ENCODE measurements at regions not wholly inside any gene's neighbourhood (a gene's known extent, or its start where the extent isn't known, plus 50 kb on each side); places are given as distances from the start of the nearest gene placed in this dataset.
A peak's percentile ranks its signal among the peaks of the same experiment; 100 is the strongest.

DNA sequence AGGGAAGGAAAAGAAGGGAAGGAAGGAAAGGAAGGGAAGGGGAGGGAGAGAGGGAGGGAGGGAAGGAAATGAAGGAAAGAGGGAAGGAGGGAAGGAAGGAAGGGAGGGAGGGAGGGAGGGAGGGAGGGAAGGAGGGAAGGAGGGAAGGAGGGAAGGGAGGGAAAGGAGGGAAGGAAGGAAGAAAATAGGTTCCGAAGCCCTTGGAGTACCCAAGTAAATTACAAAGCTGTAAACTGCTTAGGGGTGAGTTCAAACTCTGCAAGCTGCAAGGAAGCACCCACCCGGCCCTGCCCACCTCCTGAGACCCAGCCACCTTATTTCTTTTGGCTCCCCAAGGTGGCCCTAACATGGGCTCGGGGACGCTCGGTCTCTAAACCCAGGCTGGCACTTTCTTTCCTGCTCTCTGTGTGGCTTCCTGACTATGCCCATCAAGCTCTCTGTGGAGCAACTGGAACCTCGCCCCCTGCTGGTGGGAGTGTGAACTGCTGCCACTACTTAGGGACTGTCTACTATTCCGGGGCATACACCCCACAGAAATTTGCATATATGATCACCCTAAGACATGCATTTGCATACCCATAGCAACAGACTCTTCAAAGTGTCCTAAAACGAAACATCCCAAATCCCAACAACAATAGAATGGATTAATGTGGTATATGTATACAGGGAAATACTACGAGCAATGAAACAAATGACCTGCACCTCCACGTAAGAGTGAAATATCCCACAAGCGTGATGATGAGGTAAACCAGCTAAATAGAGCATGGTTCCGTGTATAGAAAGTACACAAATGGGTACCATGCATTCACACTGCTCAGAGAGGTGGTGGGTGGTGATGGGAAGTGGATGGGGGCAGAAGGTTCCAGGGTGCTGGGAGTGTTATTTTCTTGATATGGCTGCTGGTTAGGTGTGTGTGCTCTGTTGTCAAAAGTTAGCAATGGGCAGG, 151.7 kb upstream of the TBL1X start:
- DNase-seq (ENCODE audit: low read depth), result no peak

DNA sequence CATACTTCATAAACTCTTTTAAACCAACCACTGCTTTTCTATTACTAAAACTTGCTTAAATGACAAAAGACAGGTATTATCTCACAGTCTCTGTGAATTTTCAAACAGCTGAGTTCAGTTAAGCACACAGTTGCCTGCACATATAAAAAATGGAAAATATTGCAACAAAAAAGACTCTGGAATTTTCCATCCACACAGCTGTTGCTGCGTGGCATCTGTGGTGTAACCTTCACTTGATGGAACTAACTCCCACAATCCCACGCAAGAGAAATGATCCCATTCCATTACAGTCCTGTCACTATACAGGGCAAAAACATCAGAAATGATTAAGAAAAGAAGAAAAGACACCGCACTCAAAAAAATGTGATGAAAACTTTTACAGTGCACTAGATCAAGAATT, 149.8 kb upstream of the TBL1X start:
- no peaks in the 10 kb centered on the region for H3K36me3 ChIP-seq (ENCODE audit: control insufficient read depth, insufficient read depth, low read length)
- TF ChIP-seq, protein P1, sequence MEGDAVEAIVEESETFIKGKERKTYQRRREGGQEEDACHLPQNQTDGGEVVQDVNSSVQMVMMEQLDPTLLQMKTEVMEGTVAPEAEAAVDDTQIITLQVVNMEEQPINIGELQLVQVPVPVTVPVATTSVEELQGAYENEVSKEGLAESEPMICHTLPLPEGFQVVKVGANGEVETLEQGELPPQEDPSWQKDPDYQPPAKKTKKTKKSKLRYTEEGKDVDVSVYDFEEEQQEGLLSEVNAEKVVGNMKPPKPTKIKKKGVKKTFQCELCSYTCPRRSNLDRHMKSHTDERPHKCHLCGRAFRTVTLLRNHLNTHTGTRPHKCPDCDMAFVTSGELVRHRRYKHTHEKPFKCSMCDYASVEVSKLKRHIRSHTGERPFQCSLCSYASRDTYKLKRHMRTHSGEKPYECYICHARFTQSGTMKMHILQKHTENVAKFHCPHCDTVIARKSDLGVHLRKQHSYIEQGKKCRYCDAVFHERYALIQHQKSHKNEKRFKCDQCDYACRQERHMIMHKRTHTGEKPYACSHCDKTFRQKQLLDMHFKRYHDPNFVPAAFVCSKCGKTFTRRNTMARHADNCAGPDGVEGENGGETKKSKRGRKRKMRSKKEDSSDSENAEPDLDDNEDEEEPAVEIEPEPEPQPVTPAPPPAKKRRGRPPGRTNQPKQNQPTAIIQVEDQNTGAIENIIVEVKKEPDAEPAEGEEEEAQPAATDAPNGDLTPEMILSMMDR (IDR thresholded peaks at IDR 0.05; ENCODE audit: insufficient read depth, low read length, poor library complexity, severe bottlenecking), result no peak
- no peak overlapping the region for H3K4me3 ChIP-seq (ENCODE audit: low read depth, low read length)
- H3K27me3 ChIP-seq (ENCODE audit: control insufficient read depth, insufficient read depth, low read length), result no peaks in the 10 kb centered on the region
- DNase-seq (ENCODE audit: low read depth), result no peak

More for the DNA sequence above, 151.7 kb upstream of the TBL1X start:
- H3K36me3 ChIP-seq (ENCODE audit: control insufficient read depth, insufficient read depth, low read length), result no peaks in the 10 kb centered on the region
- H3K4me3 ChIP-seq (ENCODE audit: low read depth, low read length), result no peak overlapping the region
- no peaks in the 10 kb centered on the region for H3K27me3 ChIP-seq (ENCODE audit: control insufficient read depth, insufficient read depth, low read length)
- TF ChIP-seq, protein P1 (IDR thresholded peaks at IDR 0.05; ENCODE audit: insufficient read depth, low read length, poor library complexity, severe bottlenecking), result peak; percentile 56

- no peak overlapping the region for H3K4me3 ChIP-seq (ENCODE audit: low read depth, low read length)
- H3K27me3 ChIP-seq (ENCODE audit: control insufficient read depth, insufficient read depth, low read length), result no peaks in the 10 kb centered on the region
- H3K36me3 ChIP-seq (ENCODE audit: control insufficient read depth, insufficient read depth, low read length), result no peaks in the 10 kb centered on the region
- DNase-seq (ENCODE audit: low read depth), result no peak
- TF ChIP-seq, protein P1 (IDR thresholded peaks at IDR 0.05; ENCODE audit: insufficient read depth, low read length, poor library complexity, severe bottlenecking), result no peak
Measured at GRCh38 chrX:9316096-9316495, 148.8 kb upstream of the TBL1X start.

GRCh38 chrX:9317176-9317575, 147.7 kb upstream of the TBL1X start:
- TF ChIP-seq, protein P1 (IDR thresholded peaks at IDR 0.05; ENCODE audit: insufficient read depth, low read length, poor library complexity, severe bottlenecking), result no peak

DNA sequence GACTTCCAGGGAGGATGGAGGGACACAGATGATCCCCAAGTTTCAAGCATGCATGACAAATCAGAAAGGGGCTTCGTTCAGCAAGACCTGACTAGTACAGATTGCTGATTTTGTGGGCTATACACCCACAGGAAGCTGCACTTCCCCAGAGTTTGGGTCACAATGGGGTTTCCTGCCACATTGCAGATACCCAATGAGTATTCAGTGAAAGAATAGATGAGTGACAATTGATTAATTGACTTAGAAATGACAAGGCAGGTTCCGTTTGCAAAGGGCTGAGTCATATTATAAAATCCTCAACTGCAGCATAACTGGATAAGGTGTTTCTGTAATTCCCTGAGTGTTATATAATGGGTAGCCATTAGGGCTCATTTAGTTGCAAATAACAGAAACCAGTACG, 146.6 kb upstream of the TBL1X start:
- Histone ChIP-seq H3K27me3 (ENCODE audit: control insufficient read depth, insufficient read depth, low read length) (no peaks in the 10 kb centered on the region), H3K36me3 (ENCODE audit: control insufficient read depth, insufficient read depth, low read length) (no peaks in the 10 kb centered on the region), H3K4me3 (ENCODE audit: low read depth, low read length) (no peak overlapping the region)
- TF ChIP-seq, protein P1 (IDR thresholded peaks at IDR 0.05; ENCODE audit: insufficient read depth, low read length, poor library complexity, severe bottlenecking), result no peak
- no peak for DNase-seq (ENCODE audit: low read depth)

More at GRCh38 chrX:9317176-9317575, 147.7 kb upstream of the TBL1X start:
- H3K36me3 ChIP-seq (ENCODE audit: control insufficient read depth, insufficient read depth, low read length), result no peaks in the 10 kb centered on the region
- no peak for DNase-seq (ENCODE audit: low read depth)
- H3K27me3 ChIP-seq (ENCODE audit: control insufficient read depth, insufficient read depth, low read length), result no peaks in the 10 kb centered on the region
- no peak overlapping the region for H3K4me3 ChIP-seq (ENCODE audit: low read depth, low read length)
